ENCODE measurements at regions not wholly inside any gene's neighbourhood (a gene's known extent, or its start where the extent isn't known, plus 50 kb on each side); places are given as distances from the start of the nearest gene placed in this dataset.

DNA sequence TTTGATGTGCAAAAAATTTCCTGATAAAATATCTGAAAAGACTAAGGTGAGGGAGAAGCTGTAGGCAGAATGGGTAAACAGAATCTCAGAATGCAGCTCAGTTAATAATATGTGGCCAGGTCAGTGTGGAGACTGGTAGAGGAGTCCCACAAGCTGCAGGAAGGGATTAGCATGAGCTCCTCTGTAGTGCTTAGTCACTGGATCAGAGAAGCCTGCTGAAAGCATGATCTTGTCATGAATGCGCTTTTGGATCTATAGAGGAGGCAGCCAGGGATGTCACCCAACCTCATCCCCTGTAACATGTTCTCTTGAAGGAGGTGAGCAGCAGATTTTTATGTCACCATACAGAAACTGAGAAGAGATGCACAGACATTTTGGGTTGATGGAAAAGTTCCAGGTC, 1035.3 kb upstream of the GBE1 start (continued):
- no peak for TF ChIP-seq YY1 (IDR thresholded peaks at IDR 0.05; ENCODE audit: borderline replicate concordance in 1 of 3, control insufficient read depth in 1 of 3, extremely low read depth in 1 of 3, insufficient read depth in 3 of 3, insufficient read length in 1 of 3, insufficient replicate concordance in 2 of 3, low read depth in 1 of 3, low read length in 2 of 3)

DNA sequence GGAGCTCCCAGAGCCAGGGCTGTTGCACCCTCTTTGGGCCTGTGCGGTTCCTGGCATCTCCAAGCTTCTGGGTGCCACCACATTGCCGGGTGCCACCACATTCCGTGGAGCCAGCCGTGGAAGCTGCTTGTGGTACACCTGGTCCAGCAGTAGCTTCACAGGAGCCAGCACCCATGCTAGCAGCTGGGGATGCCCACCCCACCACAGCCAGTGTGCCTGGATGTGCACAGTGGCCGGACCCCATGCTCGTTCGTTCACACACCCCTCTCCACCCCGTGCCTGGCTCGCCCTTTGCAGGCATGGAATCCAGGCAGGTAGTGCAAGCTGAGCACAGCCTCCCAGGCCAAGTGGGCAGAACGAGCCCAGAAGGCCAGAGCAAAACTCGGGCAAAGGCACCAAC, 1029.8 kb upstream of the GBE1 start:
- Histone ChIP-seq H3K27ac (ENCODE audit: extremely low read depth, low read depth, low read length) (no peak overlapping the region), H2AFZ (ENCODE audit: low read depth, low read length) (no peak overlapping the region), H3K4me2 (ENCODE audit: insufficient read depth, low read length) (no peak overlapping the region), H3K79me2 (ENCODE audit: control insufficient read depth, insufficient read depth, low read length) (no peaks in the 10 kb centered on the region), H3K9me1 (ENCODE audit: control insufficient read depth, insufficient read depth, low read length) (no peaks in the 10 kb centered on the region), H3K27me3 (ENCODE audit: control insufficient read depth in 2 of 2, insufficient read depth in 2 of 2, low read length in 2 of 2) (no peaks in the 10 kb centered on the region), H3K4me3 (no peak overlapping the region), H3K36me3 (ENCODE audit: control insufficient read depth, insufficient read depth, low read length) (no peaks in the 10 kb centered on the region), H3K4me1 (replicated peaks in 1 of 2; ENCODE audit: control insufficient read depth in 2 of 2, insufficient read depth in 2 of 2, low read length in 2 of 2) (no peaks in the 10 kb centered on the region), H3K9me3 (replicated peaks; ENCODE audit: control insufficient read depth, insufficient read depth, low read depth, low read length) (no peaks in the 10 kb centered on the region), H3K9ac (ENCODE audit: insufficient read depth in 1 of 2, low read depth in 2 of 2, low read length in 2 of 2) (no peak overlapping the region), H4K20me1 (replicated peaks; ENCODE audit: control insufficient read depth, insufficient read depth, low read length) (no peaks in the 10 kb centered on the region)
- no TSS peak for BruUV-seq (replicated peaks)
- 0% methylated on average over 6 of the region's 11 CpGs for WGBS (ENCODE audit: insufficient coverage, low coverage, missing lambda C conversion rate)
- intact Hi-C loops (cut with micrococcal nuclease), result no loop called here
- POLR2A ChIA-PET, result no interaction called here
- no peak for TF ChIP-seq ZNF347 (CRISPR knock-in tag; IDR thresholded peaks at IDR 0.05; ENCODE audit: low read depth)
- no peak for TF ChIP-seq ZNF121 (CRISPR knock-in tag; conservative IDR thresholded peaks at IDR 0.05)
- no peak for TF ChIP-seq ZEB2 (IDR thresholded peaks at IDR 0.05)
- TF ChIP-seq FOXK1 (CRISPR knock-in tag; IDR thresholded peaks at IDR 0.05; ENCODE audit: borderline replicate concordance), result no peak
- TF ChIP-seq TAF15 (IDR thresholded peaks at IDR 0.05; ENCODE audit: low read depth, low read length), result no peak
- no peak for TF ChIP-seq MBD2 (IDR thresholded peaks at IDR 0.05; ENCODE audit: borderline replicate concordance, low read depth)
- TF ChIP-seq, protein P1, sequence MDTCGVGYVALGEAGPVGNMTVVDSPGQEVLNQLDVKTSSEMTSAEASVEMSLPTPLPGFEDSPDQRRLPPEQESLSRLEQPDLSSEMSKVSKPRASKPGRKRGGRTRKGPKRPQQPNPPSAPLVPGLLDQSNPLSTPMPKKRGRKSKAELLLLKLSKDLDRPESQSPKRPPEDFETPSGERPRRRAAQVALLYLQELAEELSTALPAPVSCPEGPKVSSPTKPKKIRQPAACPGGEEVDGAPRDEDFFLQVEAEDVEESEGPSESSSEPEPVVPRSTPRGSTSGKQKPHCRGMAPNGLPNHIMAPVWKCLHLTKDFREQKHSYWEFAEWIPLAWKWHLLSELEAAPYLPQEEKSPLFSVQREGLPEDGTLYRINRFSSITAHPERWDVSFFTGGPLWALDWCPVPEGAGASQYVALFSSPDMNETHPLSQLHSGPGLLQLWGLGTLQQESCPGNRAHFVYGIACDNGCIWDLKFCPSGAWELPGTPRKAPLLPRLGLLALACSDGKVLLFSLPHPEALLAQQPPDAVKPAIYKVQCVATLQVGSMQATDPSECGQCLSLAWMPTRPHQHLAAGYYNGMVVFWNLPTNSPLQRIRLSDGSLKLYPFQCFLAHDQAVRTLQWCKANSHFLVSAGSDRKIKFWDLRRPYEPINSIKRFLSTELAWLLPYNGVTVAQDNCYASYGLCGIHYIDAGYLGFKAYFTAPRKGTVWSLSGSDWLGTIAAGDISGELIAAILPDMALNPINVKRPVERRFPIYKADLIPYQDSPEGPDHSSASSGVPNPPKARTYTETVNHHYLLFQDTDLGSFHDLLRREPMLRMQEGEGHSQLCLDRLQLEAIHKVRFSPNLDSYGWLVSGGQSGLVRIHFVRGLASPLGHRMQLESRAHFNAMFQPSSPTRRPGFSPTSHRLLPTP (IDR thresholded peaks at IDR 0.05; ENCODE audit: borderline replicate concordance, extremely low read depth, insufficient read length), result no peak
- no peak for TF ChIP-seq TCFL5 (CRISPR knock-in tag; conservative IDR thresholded peaks at IDR 0.05)
- TF ChIP-seq MEIS2 (IDR thresholded peaks at IDR 0.05; ENCODE audit: partially characterized antibody), result no peak
- CTCF ChIA-PET (ENCODE audit: low intra/inter-chr PET ratio), result no interaction called here
- DNase-seq (ENCODE audit: extremely low read depth in 1 of 4, low spot score in 3 of 4) (no peak), FAIRE-seq (no peak), ATAC-seq (no peak)
- in situ Hi-C loops (cut with MboI), result no loop called here
